ENCODE measurements at regions not wholly inside any gene's neighbourhood (a gene's known extent, or its start where the extent isn't known, plus 50 kb on each side); places are given as distances from the start of the nearest gene placed in this dataset.
"Not testable (repeated sequence)": the region's sequence is repeated elsewhere in the genome, so short reads cannot be mapped to it uniquely, and the experiment has no call there.

DNA sequence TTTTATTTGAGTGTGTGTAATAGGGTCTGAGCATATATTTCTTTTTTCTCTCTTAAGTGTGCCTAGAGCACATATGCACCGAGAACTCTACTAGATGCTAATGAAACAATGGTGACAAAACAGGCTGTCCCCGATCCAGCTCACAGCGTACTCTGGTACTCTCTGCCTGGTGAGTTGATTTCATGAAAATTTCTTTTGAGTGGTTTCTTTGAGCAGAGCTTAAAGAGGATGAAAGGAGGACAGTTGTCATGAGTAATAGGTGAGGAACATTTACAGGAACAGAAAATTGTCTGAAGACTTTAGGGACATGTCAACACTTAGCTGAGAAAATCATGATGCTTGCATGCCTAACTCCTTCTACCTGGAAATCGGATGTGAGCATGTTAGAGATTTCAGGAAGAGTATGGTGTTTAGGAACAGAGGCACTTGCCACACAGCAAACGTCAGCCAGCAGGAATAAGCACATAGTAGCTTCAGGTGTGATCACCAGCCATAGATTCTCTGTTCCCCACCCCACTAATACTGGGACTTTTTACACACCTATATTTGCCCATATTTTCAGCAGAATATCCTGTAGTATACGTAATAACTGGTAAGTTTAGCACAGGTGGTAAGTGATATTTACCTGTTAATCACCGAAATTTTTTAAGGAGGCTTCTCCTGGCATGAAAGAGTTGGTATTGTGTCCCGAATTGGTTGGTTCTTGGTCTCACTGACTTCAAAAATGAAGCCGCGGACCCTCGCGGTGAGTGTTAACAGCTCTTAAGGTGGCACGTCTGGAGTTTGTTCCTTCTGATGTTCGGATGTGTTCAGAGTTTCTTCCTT lies 111.1 kb downstream of the ZNF330 start:
- H3K36me3 ChIP-seq (ENCODE audit: control insufficient read depth in 4 of 4, insufficient read depth in 3 of 4, low read depth in 1 of 4, low read length in 3 of 4), result no peaks in the 10 kb centered on the region
- no peaks in the 10 kb centered on the region for H3K9me3 ChIP-seq (ENCODE audit: control insufficient read depth in 4 of 4, low read length in 3 of 4)
- H3K27ac ChIP-seq (ENCODE audit: low read depth in 1 of 2, low read length in 2 of 2), result no peak overlapping the region
- H3K4me1 ChIP-seq (ENCODE audit: control insufficient read depth in 4 of 4, insufficient read depth in 4 of 4, low read length in 3 of 4), result peaks cover 1 to 28% (median 10%) of the 10 kb centered on the region in 4 donors
- WGBS, result 96% methylated on average over 14 of the region's 14 CpGs
- DNase-seq (ENCODE audit: low spot score), result no peak
- peak overlapping the region in 1 of 3 donors; percentile 11 for H3K4me3 ChIP-seq (ENCODE audit: low read depth in 1 of 3, low read length in 3 of 3)
- no peak for TF ChIP-seq EGR1 (IDR thresholded peaks at IDR 0.05; ENCODE audit: low read depth in 2 of 2)
- no peak for TF ChIP-seq NR2F2 (IDR thresholded peaks at IDR 0.05)
- TF ChIP-seq RXRA (IDR thresholded peaks at IDR 0.05), result no peak
- TF ChIP-seq, protein P1, sequence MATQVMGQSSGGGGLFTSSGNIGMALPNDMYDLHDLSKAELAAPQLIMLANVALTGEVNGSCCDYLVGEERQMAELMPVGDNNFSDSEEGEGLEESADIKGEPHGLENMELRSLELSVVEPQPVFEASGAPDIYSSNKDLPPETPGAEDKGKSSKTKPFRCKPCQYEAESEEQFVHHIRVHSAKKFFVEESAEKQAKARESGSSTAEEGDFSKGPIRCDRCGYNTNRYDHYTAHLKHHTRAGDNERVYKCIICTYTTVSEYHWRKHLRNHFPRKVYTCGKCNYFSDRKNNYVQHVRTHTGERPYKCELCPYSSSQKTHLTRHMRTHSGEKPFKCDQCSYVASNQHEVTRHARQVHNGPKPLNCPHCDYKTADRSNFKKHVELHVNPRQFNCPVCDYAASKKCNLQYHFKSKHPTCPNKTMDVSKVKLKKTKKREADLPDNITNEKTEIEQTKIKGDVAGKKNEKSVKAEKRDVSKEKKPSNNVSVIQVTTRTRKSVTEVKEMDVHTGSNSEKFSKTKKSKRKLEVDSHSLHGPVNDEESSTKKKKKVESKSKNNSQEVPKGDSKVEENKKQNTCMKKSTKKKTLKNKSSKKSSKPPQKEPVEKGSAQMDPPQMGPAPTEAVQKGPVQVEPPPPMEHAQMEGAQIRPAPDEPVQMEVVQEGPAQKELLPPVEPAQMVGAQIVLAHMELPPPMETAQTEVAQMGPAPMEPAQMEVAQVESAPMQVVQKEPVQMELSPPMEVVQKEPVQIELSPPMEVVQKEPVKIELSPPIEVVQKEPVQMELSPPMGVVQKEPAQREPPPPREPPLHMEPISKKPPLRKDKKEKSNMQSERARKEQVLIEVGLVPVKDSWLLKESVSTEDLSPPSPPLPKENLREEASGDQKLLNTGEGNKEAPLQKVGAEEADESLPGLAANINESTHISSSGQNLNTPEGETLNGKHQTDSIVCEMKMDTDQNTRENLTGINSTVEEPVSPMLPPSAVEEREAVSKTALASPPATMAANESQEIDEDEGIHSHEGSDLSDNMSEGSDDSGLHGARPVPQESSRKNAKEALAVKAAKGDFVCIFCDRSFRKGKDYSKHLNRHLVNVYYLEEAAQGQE (IDR thresholded peaks at IDR 0.05), result no peak
- no peak overlapping the region for H3K9ac ChIP-seq (ENCODE audit: low read depth in 1 of 2, low read length in 2 of 2)
- H3K27me3 ChIP-seq (ENCODE audit: control insufficient read depth in 4 of 4, insufficient read depth in 4 of 4, low read length in 3 of 4), result no peaks in the 10 kb centered on the region

DNA sequence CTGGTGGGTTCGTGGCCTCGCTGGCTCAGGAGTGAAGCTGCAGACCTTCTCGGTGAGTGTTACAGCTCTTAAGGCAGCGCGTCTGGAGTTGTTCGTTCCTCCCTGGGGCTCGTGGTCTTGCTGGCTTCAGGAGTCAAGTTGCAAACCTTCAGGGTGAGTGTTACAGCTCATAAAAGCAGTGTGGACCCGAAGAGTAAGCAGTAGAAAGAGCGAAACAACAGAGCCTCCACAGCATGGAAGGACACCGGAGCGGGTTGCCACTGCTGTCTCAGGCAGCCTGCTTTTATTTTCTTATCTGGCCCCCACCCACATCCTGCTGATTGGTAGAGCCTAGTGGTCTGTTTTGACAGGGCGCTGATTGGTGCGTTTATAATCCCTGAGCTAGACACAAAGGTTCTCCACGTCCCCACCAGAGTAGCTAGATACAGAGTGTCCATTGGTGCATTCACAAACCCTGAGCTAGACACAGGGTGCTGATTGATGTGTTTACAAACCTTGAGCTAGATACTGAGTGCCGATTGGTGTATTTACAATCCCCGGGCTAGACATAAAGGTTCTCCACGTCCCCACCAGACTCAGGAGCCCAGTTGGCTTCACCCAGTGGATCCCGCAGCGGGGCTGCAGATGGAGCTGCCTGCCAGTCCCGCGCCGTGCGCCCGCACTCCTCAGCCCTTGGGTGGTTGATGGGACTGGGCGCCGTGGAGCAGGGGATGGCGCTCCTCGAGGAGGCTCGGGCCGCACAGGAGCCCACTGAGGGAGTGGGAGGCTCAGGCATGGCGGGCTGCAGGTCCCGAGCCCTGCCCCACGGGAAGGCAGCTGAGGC lies 111.9 kb downstream of the ZNF330 start:
- H3K9ac ChIP-seq (ENCODE audit: low read depth in 1 of 2, low read length in 2 of 2); H3K27me3 ChIP-seq (ENCODE audit: control insufficient read depth in 4 of 4, insufficient read depth in 4 of 4, low read length in 3 of 4); H3K36me3 ChIP-seq (ENCODE audit: control insufficient read depth in 4 of 4, insufficient read depth in 3 of 4, low read depth in 1 of 4, low read length in 3 of 4); H3K27ac ChIP-seq (ENCODE audit: low read depth in 1 of 2, low read length in 2 of 2); H3K9me3 ChIP-seq (ENCODE audit: control insufficient read depth in 4 of 4, low read length in 3 of 4); DNase-seq (ENCODE audit: low spot score): not testable (repeated sequence)
- Histone ChIP-seq H3K4me1 (ENCODE audit: control insufficient read depth in 4 of 4, insufficient read depth in 4 of 4, low read length in 3 of 4) (peaks cover 1 to 28% (median 10%) of the 10 kb centered on the region in 4 donors), H3K4me3 (ENCODE audit: low read depth in 1 of 3, low read length in 3 of 3) (peak overlapping the region in 1 of 3 donors; percentile 15)
- 72% methylated on average over 33 of the region's 33 CpGs for WGBS

GRCh38 chr4:141333456-141334230 lies 112.9 kb downstream of the ZNF330 start:
- not testable (repeated sequence) for H3K9ac ChIP-seq (ENCODE audit: low read depth in 1 of 2, low read length in 2 of 2); H3K36me3 ChIP-seq (ENCODE audit: control insufficient read depth in 4 of 4, insufficient read depth in 3 of 4, low read depth in 1 of 4, low read length in 3 of 4); H3K27me3 ChIP-seq (ENCODE audit: control insufficient read depth in 4 of 4, insufficient read depth in 4 of 4, low read length in 3 of 4); H3K9me3 ChIP-seq (ENCODE audit: control insufficient read depth in 4 of 4, low read length in 3 of 4); DNase-seq (ENCODE audit: low spot score)
- Histone ChIP-seq H3K27ac (ENCODE audit: low read depth in 1 of 2, low read length in 2 of 2) (peak overlapping the region; percentile 74 to 77), H3K4me1 (ENCODE audit: control insufficient read depth in 4 of 4, insufficient read depth in 4 of 4, low read length in 3 of 4) (peaks cover 1 to 28% (median 10%) of the 10 kb centered on the region in 4 donors), H3K4me3 (ENCODE audit: low read depth in 1 of 3, low read length in 3 of 3) (peak overlapping the region in 2 of 3 donors; percentile 30 to 38)
- 10% methylated on average over 24 of the region's 24 CpGs for WGBS
- TF ChIP-seq, protein P2, sequence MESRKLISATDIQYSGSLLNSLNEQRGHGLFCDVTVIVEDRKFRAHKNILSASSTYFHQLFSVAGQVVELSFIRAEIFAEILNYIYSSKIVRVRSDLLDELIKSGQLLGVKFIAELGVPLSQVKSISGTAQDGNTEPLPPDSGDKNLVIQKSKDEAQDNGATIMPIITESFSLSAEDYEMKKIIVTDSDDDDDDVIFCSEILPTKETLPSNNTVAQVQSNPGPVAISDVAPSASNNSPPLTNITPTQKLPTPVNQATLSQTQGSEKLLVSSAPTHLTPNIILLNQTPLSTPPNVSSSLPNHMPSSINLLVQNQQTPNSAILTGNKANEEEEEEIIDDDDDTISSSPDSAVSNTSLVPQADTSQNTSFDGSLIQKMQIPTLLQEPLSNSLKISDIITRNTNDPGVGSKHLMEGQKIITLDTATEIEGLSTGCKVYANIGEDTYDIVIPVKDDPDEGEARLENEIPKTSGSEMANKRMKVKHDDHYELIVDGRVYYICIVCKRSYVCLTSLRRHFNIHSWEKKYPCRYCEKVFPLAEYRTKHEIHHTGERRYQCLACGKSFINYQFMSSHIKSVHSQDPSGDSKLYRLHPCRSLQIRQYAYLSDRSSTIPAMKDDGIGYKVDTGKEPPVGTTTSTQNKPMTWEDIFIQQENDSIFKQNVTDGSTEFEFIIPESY (IDR thresholded peaks at IDR 0.05), result peak; percentile 46
- TF ChIP-seq JUND (IDR thresholded peaks at IDR 0.05), result peak in 1 of 2 donors; percentile 32
- TF ChIP-seq, protein P1 (IDR thresholded peaks at IDR 0.05), result peak; percentile 16
- peak; percentile 85 for TF ChIP-seq YY1 (IDR thresholded peaks at IDR 0.05)
- TF ChIP-seq SP1 (IDR thresholded peaks at IDR 0.05), result peak; percentile 28
- TF ChIP-seq FOXA2 (IDR thresholded peaks at IDR 0.05), result peak; percentile 45
- TF ChIP-seq MAX (IDR thresholded peaks at IDR 0.05), result peak; percentile 52
- TF ChIP-seq HNF4A (conservative IDR thresholded peaks at IDR 0.05), result peak; percentile 32 to 67
- TF ChIP-seq RXRA (IDR thresholded peaks at IDR 0.05), result peak in 1 of 2 donors; percentile 65
